HG03066 (cell line): ENCODE measurements at regions not wholly inside any gene's neighbourhood (a gene's known extent, or its start where the extent isn't known, plus 50 kb on each side); places are given as distances from the start of the nearest gene placed in this dataset.
A peak's percentile ranks its signal among the peaks of the same experiment; 100 is the strongest.
"Not testable (repeated sequence)": the region's sequence is repeated elsewhere in the genome, so short reads cannot be mapped to it uniquely, and the experiment has no call there.

Experiments
- ATAC-seq: cut with Tn5 transposase; IDR thresholded peaks from one replicate; pipeline ENCODE4 v1.9.1; 2021; ENCODE audit warnings: low read depth; ENCODE audit not compliant: unreplicated experiment

GRCh38 chr4:110830461-110830860, 207.6 kb upstream of the PITX2 start:
- no peak for ATAC-seq

GRCh38 chr4:110837896-110838450, 215.1 kb upstream of the PITX2 start:
- no peak for ATAC-seq

GRCh38 chr4:110840221-110840654, 217.4 kb upstream of the PITX2 start:
- no peak for ATAC-seq

GRCh38 chr4:110848787-110849186, 225.9 kb upstream of the PITX2 start:
- ATAC-seq, result no peak

GRCh38 chr4:110849461-110849860, 226.6 kb upstream of the PITX2 start:
- no peak for ATAC-seq

GRCh38 chr4:110850461-110851442, 227.9 kb upstream of the PITX2 start:
- no peak for ATAC-seq

- ATAC-seq, result no peak
Observed at GRCh38 chr4:110851989-110852388, 229.1 kb upstream of the PITX2 start.

- ATAC-seq, result no peak
Observed at GRCh38 chr4:110852793-110853192, 229.9 kb upstream of the PITX2 start.

GRCh38 chr4:110853242-110853641, 230.4 kb upstream of the PITX2 start:
- ATAC-seq, result no peak

GRCh38 chr4:110854021-110854678, 231.3 kb upstream of the PITX2 start:
- no peak for ATAC-seq

GRCh38 chr4:110860125-110860524, 237.2 kb upstream of the PITX2 start:
- ATAC-seq, result no peak

- ATAC-seq, result no peak
Observed at GRCh38 chr4:110860901-110861300, 238.0 kb upstream of the PITX2 start.

- no peak for ATAC-seq
Observed at GRCh38 chr4:110865611-110866259, 242.9 kb upstream of the PITX2 start.

GRCh38 chr4:110867251-110867960, 244.5 kb upstream of the PITX2 start:
- ATAC-seq, result peak; percentile 67

GRCh38 chr4:110867981-110868720, 245.3 kb upstream of the PITX2 start:
- ATAC-seq, result no peak

GRCh38 chr4:110869114-110869513, 246.2 kb upstream of the PITX2 start:
- no peak for ATAC-seq

- peak; percentile 71 for ATAC-seq
Observed at GRCh38 chr4:110869862-110870572, 247.1 kb upstream of the PITX2 start.

GRCh38 chr4:110876214-110876613, 253.3 kb upstream of the PITX2 start:
- ATAC-seq, result not testable (repeated sequence)

- no peak for ATAC-seq
Observed at GRCh38 chr4:110876866-110877265, 254.0 kb upstream of the PITX2 start.
